MM.1S (cell line): ENCODE measurements at regions not wholly inside any gene's neighbourhood (a gene's known extent, or its start where the extent isn't known, plus 50 kb on each side); places are given as distances from the start of the nearest gene placed in this dataset.
"Not testable (repeated sequence)": the region's sequence is repeated elsewhere in the genome, so short reads cannot be mapped to it uniquely, and the experiment has no call there.

ENCODE experiments used
- DNase-seq: peaks from one replicate; pipeline ENCODE4 v3.0.0-alpha.2; 2015
- H2AFZ ChIP-seq: fragments of 300-600 bp; sonication (generic); 2 replicates; pipeline ENCODE4 v1.6.0; 2016; ENCODE audit warnings: antibody characterized with exemption, low read length
- H3F3A ChIP-seq: fragments of 300-600 bp; sonication (generic); 2 replicates; pipeline ENCODE4 v1.6.1; 2016; ENCODE audit warnings: mild to moderate bottlenecking, antibody characterized with exemption, low read length, moderate library complexity, mixed read lengths; ENCODE audit not compliant: insufficient read depth
- H3K27ac ChIP-seq: fragments of 300-600 bp; sonication (generic); 2 replicates; pipeline ENCODE4 v1.5.1; 2016; ENCODE audit warnings: mild to moderate bottlenecking, low read length
- H3K27me3 ChIP-seq: fragments of 300-600 bp; sonication (generic); replicated peaks from 2 replicates; pipeline ENCODE4 v1.6.0; 2016; ENCODE audit warnings: low read length; ENCODE audit not compliant: insufficient read depth
- H3K36me3 ChIP-seq: fragments of 300-600 bp; sonication (generic); replicated peaks from 2 replicates; pipeline ENCODE4 v1.6.1; 2016; ENCODE audit warnings: mild to moderate bottlenecking, low read length, mixed read lengths; ENCODE audit not compliant: insufficient read depth
- H3K4me1 ChIP-seq: fragments of 300-600 bp; sonication (generic); 2 replicates; pipeline ENCODE4 v1.6.1; 2016; ENCODE audit warnings: low read length, mixed read lengths
- H3K4me2 ChIP-seq: fragments of 300-600 bp; sonication (generic); 2 replicates; pipeline ENCODE4 v1.6.0; 2016; ENCODE audit warnings: low read depth, low read length
- H3K4me3 ChIP-seq: fragments of 300-600 bp; sonication (generic); 2 replicates; pipeline ENCODE4 v1.5.1; 2016; ENCODE audit warnings: low read length, mixed read lengths
- H3K79me2 ChIP-seq: fragments of 300-600 bp; sonication (generic); 2 replicates; pipeline ENCODE4 v1.6.1; 2016; ENCODE audit warnings: mixed run types, low read length, mixed read lengths
- H3K9ac ChIP-seq: fragments of 300-600 bp; sonication (generic); 2 replicates; pipeline ENCODE4 v1.6.1; 2016; ENCODE audit warnings: low read length, mixed read lengths
- H3K9me2 ChIP-seq: fragments of 300-600 bp; sonication (generic); replicated peaks from 2 replicates; pipeline ENCODE4 v1.6.1; 2016; ENCODE audit warnings: mild to moderate bottlenecking, low read length, mixed read lengths; ENCODE audit not compliant: insufficient read depth
- H3K9me3 ChIP-seq: fragments of 300-600 bp; sonication (generic); replicated peaks from 2 replicates; pipeline ENCODE4 v1.6.1; 2016; ENCODE audit warnings: mild to moderate bottlenecking, low read length, mixed read lengths; ENCODE audit not compliant: insufficient read depth
- H4K20me1 ChIP-seq: fragments of 300-600 bp; sonication (generic); 2 replicates; pipeline ENCODE4 v1.6.1; 2016; ENCODE audit warnings: mild to moderate bottlenecking, low read length, moderate library complexity, mixed read lengths; ENCODE audit not compliant: insufficient read depth
- CTCF ChIP-seq: fragments of 300-600 bp; sonication (generic); IDR thresholded peaks from 2 replicates; pipeline ENCODE4 v1.5.1; 2016; ENCODE audit warnings: antibody characterized with exemption, low read length, mixed read lengths
- EZH2 ChIP-seq: fragments of 300-600 bp; sonication (generic); optimal IDR thresholded peaks from 2 replicates; pipeline ENCODE3; 2017; ENCODE audit warnings: low read depth, mild to moderate bottlenecking, antibody characterized with exemption, low read length, mixed read lengths
- EZH2phosphoT487 ChIP-seq: fragments of 300-600 bp; sonication (generic); IDR thresholded peaks from 2 replicates; pipeline ENCODE4 v1.6.1; 2018; ENCODE audit warnings: antibody characterized with exemption, low read length

- H3K9me3 ChIP-seq, result no peaks in the 10 kb centered on the region
- H3K9me2 ChIP-seq, result no peaks in the 10 kb centered on the region
- no peaks in the 10 kb centered on the region for H4K20me1 ChIP-seq
- H2AFZ ChIP-seq, result no peak overlapping the region
- TF ChIP-seq CTCF (no peak), EZH2phosphoT487 (no peak), EZH2 (no peak)
- H3K27ac ChIP-seq, result no peak overlapping the region
- H3F3A ChIP-seq, result peaks cover 7% of the 10 kb centered on the region
- no peak overlapping the region for H3K9ac ChIP-seq
- H3K27me3 ChIP-seq, result peaks cover 20% of the 10 kb centered on the region
- H3K4me1 ChIP-seq, result no peaks in the 10 kb centered on the region
- no peak overlapping the region for H3K4me3 ChIP-seq
- DNase-seq, result no peak
- H3K4me2 ChIP-seq, result no peak overlapping the region
- H3K36me3 ChIP-seq, result no peaks in the 10 kb centered on the region
- H3K79me2 ChIP-seq, result no peaks in the 10 kb centered on the region
Measured at GRCh38 chr1:228650141-228650540, 85.1 kb upstream of the RHOU start.

- Histone ChIP-seq H3K4me3 (no peak overlapping the region), H3K36me3 (no peaks in the 10 kb centered on the region), H3K9me2 (no peaks in the 10 kb centered on the region), H3K27me3 (peaks cover 20% of the 10 kb centered on the region), H3K27ac (no peak overlapping the region), H2AFZ (no peak overlapping the region), H3F3A (peaks cover 7% of the 10 kb centered on the region), H3K4me1 (no peaks in the 10 kb centered on the region), H4K20me1 (no peaks in the 10 kb centered on the region), H3K9ac (no peak overlapping the region), H3K79me2 (no peaks in the 10 kb centered on the region), H3K4me2 (no peak overlapping the region), H3K9me3 (no peaks in the 10 kb centered on the region)
- TF ChIP-seq CTCF (no peak), EZH2 (no peak), EZH2phosphoT487 (no peak)
- no peak for DNase-seq
Measured at GRCh38 chr1:228650946-228651345, 84.3 kb upstream of the RHOU start.

GRCh38 chr1:228652116-228652515 lies 83.2 kb upstream of the RHOU start:
- Histone ChIP-seq H3K27me3 (peaks cover 20% of the 10 kb centered on the region), H2AFZ (no peak overlapping the region), H3F3A (peaks cover 2% of the 10 kb centered on the region; the same call in 1 of the 2 replicates), H3K4me1 (no peaks in the 10 kb centered on the region), H3K79me2 (no peaks in the 10 kb centered on the region), H3K9me2 (no peaks in the 10 kb centered on the region), H3K36me3 (no peaks in the 10 kb centered on the region), H4K20me1 (no peaks in the 10 kb centered on the region), H3K9ac (no peak overlapping the region), H3K4me2 (no peak overlapping the region), H3K27ac (no peak overlapping the region), H3K9me3 (no peaks in the 10 kb centered on the region), H3K4me3 (no peak overlapping the region)
- TF ChIP-seq EZH2, result no peak
- no peak for TF ChIP-seq CTCF
- no peak for TF ChIP-seq EZH2phosphoT487
- DNase-seq, result no peak

- not testable (repeated sequence) for H3K9me3 ChIP-seq, H2AFZ ChIP-seq, H3K36me3 ChIP-seq, H3K9me2 ChIP-seq, H3K4me2 ChIP-seq, H3F3A ChIP-seq, H3K9ac ChIP-seq, H3K27ac ChIP-seq, H3K79me2 ChIP-seq, H3K4me3 ChIP-seq, H3K4me1 ChIP-seq, H4K20me1 ChIP-seq, DNase-seq
- peaks cover 12% of the 10 kb centered on the region for H3K27me3 ChIP-seq
Measured at GRCh38 chr1:228653057-228653456, 82.2 kb upstream of the RHOU start.
